GM23338 (cell line): ENCODE measurements at regions not wholly inside any gene's neighbourhood (a gene's known extent, or its start where the extent isn't known, plus 50 kb on each side); places are given as distances from the start of the nearest gene placed in this dataset.

ENCODE experiments used
- CREB1 ChIP-seq: fragments of 250-450 bp; sonication (Bioruptor Pico); IDR thresholded peaks from 2 replicates; pipeline ENCODE4 v1.5.0; 2020; ENCODE audit warnings: low read depth, mild to moderate bottlenecking, moderate library complexity
- EZH2 ChIP-seq: fragments of 200-600 bp; sonication (generic); IDR thresholded peaks from one replicate; pipeline ENCODE4 v1.8.0; 2017; ENCODE audit warnings: antibody characterized with exemption, mild to moderate bottlenecking, low read depth; ENCODE audit not compliant: unreplicated experiment
- EZH2phosphoT487 ChIP-seq: fragments of 200-600 bp; sonication (generic); IDR thresholded peaks from one replicate; pipeline ENCODE4 v1.8.1; 2018; ENCODE audit warnings: antibody characterized with exemption; ENCODE audit not compliant: unreplicated experiment
- JUNB ChIP-seq: IDR thresholded peaks from one replicate; pipeline ENCODE4 v1.6.1; 2016; ENCODE audit warnings: antibody characterized with exemption; ENCODE audit not compliant: unreplicated experiment
- NANOG ChIP-seq: IDR thresholded peaks from 2 replicates; pipeline ENCODE4 v1.6.1; 2016; ENCODE audit warnings: antibody characterized with exemption, borderline replicate concordance
- POLR2AphosphoS5 ChIP-seq: IDR thresholded peaks from 2 replicates; pipeline ENCODE4 v1.6.1; 2016; ENCODE audit warnings: antibody characterized with exemption, low read depth
- ZNF331 ChIP-seq: fragments of 250-450 bp; sonication (Bioruptor Pico); IDR thresholded peaks from 2 replicates; pipeline ENCODE4 v1.5.0; 2020; ENCODE audit warnings: low read depth, mild to moderate bottlenecking, moderate library complexity
- TF ChIP-seq, protein P1 (sequence below), 2 experiments: fragments of 200-600 bp in 1 of 2; sonication (generic) in 1 of 2; conservative IDR thresholded peaks; 2 replicates each; pipeline versions ENCODE4 v1.5.1 to v1.6.1; 2016 to 2017; ENCODE audit warnings: antibody characterized with exemption in 2 of 2, low read depth in 2 of 2, mild to moderate bottlenecking in 2 of 2, moderate library complexity in 1 of 2
- TF ChIP-seq, protein P2 (sequence below): IDR thresholded peaks from one replicate; pipeline ENCODE4 v1.6.1; 2018; ENCODE audit warnings: antibody characterized with exemption; ENCODE audit not compliant: unreplicated experiment

- TF ChIP-seq, protein P1, sequence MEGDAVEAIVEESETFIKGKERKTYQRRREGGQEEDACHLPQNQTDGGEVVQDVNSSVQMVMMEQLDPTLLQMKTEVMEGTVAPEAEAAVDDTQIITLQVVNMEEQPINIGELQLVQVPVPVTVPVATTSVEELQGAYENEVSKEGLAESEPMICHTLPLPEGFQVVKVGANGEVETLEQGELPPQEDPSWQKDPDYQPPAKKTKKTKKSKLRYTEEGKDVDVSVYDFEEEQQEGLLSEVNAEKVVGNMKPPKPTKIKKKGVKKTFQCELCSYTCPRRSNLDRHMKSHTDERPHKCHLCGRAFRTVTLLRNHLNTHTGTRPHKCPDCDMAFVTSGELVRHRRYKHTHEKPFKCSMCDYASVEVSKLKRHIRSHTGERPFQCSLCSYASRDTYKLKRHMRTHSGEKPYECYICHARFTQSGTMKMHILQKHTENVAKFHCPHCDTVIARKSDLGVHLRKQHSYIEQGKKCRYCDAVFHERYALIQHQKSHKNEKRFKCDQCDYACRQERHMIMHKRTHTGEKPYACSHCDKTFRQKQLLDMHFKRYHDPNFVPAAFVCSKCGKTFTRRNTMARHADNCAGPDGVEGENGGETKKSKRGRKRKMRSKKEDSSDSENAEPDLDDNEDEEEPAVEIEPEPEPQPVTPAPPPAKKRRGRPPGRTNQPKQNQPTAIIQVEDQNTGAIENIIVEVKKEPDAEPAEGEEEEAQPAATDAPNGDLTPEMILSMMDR (conservative IDR thresholded peaks at IDR 0.05; ENCODE audit: low read depth in 2 of 2): no peak
- TF ChIP-seq EZH2: no peak
- no peak for TF ChIP-seq EZH2phosphoT487
- no peak for TF ChIP-seq ZNF331 (CRISPR knock-in tag)
- TF ChIP-seq, protein P2, sequence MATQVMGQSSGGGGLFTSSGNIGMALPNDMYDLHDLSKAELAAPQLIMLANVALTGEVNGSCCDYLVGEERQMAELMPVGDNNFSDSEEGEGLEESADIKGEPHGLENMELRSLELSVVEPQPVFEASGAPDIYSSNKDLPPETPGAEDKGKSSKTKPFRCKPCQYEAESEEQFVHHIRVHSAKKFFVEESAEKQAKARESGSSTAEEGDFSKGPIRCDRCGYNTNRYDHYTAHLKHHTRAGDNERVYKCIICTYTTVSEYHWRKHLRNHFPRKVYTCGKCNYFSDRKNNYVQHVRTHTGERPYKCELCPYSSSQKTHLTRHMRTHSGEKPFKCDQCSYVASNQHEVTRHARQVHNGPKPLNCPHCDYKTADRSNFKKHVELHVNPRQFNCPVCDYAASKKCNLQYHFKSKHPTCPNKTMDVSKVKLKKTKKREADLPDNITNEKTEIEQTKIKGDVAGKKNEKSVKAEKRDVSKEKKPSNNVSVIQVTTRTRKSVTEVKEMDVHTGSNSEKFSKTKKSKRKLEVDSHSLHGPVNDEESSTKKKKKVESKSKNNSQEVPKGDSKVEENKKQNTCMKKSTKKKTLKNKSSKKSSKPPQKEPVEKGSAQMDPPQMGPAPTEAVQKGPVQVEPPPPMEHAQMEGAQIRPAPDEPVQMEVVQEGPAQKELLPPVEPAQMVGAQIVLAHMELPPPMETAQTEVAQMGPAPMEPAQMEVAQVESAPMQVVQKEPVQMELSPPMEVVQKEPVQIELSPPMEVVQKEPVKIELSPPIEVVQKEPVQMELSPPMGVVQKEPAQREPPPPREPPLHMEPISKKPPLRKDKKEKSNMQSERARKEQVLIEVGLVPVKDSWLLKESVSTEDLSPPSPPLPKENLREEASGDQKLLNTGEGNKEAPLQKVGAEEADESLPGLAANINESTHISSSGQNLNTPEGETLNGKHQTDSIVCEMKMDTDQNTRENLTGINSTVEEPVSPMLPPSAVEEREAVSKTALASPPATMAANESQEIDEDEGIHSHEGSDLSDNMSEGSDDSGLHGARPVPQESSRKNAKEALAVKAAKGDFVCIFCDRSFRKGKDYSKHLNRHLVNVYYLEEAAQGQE: no peak
- no peak for TF ChIP-seq CREB1 (CRISPR knock-in tag)
- TF ChIP-seq NANOG: no peak
- no peak for TF ChIP-seq POLR2AphosphoS5
- no peak for TF ChIP-seq JUNB
Measured at GRCh38 chr16:48822431-48822830, 212.5 kb upstream of the N4BP1 start.
